ENCODE measurements at regions not wholly inside any gene's neighbourhood (a gene's known extent, or its start where the extent isn't known, plus 50 kb on each side); places are given as distances from the start of the nearest gene placed in this dataset.

GRCh38 chr11:25319127-25319526 lies 822.3 kb downstream of the LUZP2 start:
- Mint-ChIP-seq H3K27me3 (ENCODE audit: insufficient read depth, low read depth, poor library complexity) (peaks cover 2% of the 10 kb centered on the region), H3K4me1 (no peaks in the 10 kb centered on the region; the same call in 2 of the 3 replicates), H3K27ac (no peak overlapping the region), H3K4me3 (no peak overlapping the region), H3K9me3 (no peaks in the 10 kb centered on the region), H3K36me3 (ENCODE audit: low read depth) (no peaks in the 10 kb centered on the region)
- H2AFZ ChIP-seq, result no peak overlapping the region
- no peaks in the 10 kb centered on the region for H3K4me1 ChIP-seq (ENCODE audit: insufficient read depth)
- H3K9me2 ChIP-seq (ENCODE audit: insufficient read depth), result 0 out of 2 replicates have a peak, but pooled peaks cover 7% of the 10 kb centered on the region
- H3K4me3 ChIP-seq, result no peak overlapping the region
- H3K27ac ChIP-seq (ENCODE audit: low read depth), result no peak overlapping the region
- ATAC-seq, result no peak
- no peak for DNase-seq (ENCODE audit: low spot score)
- H4K20me1 ChIP-seq (replicated peaks; ENCODE audit: insufficient read depth), result no peaks in the 10 kb centered on the region
- H3K27me3 ChIP-seq (ENCODE audit: insufficient read depth), result no peaks in the 10 kb centered on the region
- no peak for TF ChIP-seq JUNB (IDR thresholded peaks at IDR 0.05; ENCODE audit: unreplicated experiment)
- TF ChIP-seq EZH2 (IDR thresholded peaks at IDR 0.05; ENCODE audit: low read depth, unreplicated experiment), result no peak
- no peak for TF ChIP-seq CREB1 (CRISPR knock-in tag; IDR thresholded peaks at IDR 0.05; ENCODE audit: low read depth)
- TF ChIP-seq STAT1 (IDR thresholded peaks at IDR 0.05; ENCODE audit: unreplicated experiment), result no peak
- TF ChIP-seq NANOG (IDR thresholded peaks at IDR 0.05; ENCODE audit: borderline replicate concordance), result no peak
- TF ChIP-seq ETS1 (IDR thresholded peaks at IDR 0.05), result no peak
- no peak for TF ChIP-seq POLR2AphosphoS5 (IDR thresholded peaks at IDR 0.05; ENCODE audit: low read depth)
- TF ChIP-seq EZH2phosphoT487 (IDR thresholded peaks at IDR 0.05; ENCODE audit: unreplicated experiment), result no peak
- TF ChIP-seq REST (IDR thresholded peaks at IDR 0.05; ENCODE audit: unreplicated experiment), result no peak
- TF ChIP-seq ZNF462 (CRISPR knock-in tag; IDR thresholded peaks at IDR 0.05), result no peak
- TF ChIP-seq, protein P1, sequence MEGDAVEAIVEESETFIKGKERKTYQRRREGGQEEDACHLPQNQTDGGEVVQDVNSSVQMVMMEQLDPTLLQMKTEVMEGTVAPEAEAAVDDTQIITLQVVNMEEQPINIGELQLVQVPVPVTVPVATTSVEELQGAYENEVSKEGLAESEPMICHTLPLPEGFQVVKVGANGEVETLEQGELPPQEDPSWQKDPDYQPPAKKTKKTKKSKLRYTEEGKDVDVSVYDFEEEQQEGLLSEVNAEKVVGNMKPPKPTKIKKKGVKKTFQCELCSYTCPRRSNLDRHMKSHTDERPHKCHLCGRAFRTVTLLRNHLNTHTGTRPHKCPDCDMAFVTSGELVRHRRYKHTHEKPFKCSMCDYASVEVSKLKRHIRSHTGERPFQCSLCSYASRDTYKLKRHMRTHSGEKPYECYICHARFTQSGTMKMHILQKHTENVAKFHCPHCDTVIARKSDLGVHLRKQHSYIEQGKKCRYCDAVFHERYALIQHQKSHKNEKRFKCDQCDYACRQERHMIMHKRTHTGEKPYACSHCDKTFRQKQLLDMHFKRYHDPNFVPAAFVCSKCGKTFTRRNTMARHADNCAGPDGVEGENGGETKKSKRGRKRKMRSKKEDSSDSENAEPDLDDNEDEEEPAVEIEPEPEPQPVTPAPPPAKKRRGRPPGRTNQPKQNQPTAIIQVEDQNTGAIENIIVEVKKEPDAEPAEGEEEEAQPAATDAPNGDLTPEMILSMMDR (conservative IDR thresholded peaks at IDR 0.05; ENCODE audit: low read depth in 2 of 2), result no peak
- no peak for TF ChIP-seq ZNF331 (CRISPR knock-in tag; IDR thresholded peaks at IDR 0.05; ENCODE audit: low read depth)
- TF ChIP-seq ZNF114 (CRISPR knock-in tag; IDR thresholded peaks at IDR 0.05), result no peak
- H3K79me2 ChIP-seq (replicated peaks; ENCODE audit: insufficient read depth), result no peaks in the 10 kb centered on the region
- no peaks in the 10 kb centered on the region for H3K36me3 ChIP-seq (ENCODE audit: insufficient read depth)
- H3F3A ChIP-seq (replicated peaks; ENCODE audit: low read depth), result no peaks in the 10 kb centered on the region
- H3K4me2 ChIP-seq, result no peak overlapping the region

Measured in GM23338 (cell line).